Prostate gland (tissue), 2 donors: ENCODE measurements at regions not wholly inside any gene's neighbourhood (a gene's known extent, or its start where the extent isn't known, plus 50 kb on each side); places are given as distances from the start of the nearest gene placed in this dataset.

Source experiments
- POLR2A ChIP-seq: fragments of 450-650 bp; IDR thresholded peaks from one replicate; pipeline ENCODE4 v1.6.1; 2016; ENCODE audit warnings: antibody characterized with exemption, mild to moderate bottlenecking
- POLR2AphosphoS5 ChIP-seq: sonication (generic); formaldehyde crosslinking; IDR thresholded peaks from one replicate; pipeline ENCODE4 v1.6.1; 2017; ENCODE audit warnings: antibody characterized with exemption
- TF ChIP-seq, protein P1 (sequence below), 4 experiments: fragments of 200-600 bp in 2 of 4; fragments of 450-650 bp in 2 of 4; sonication (generic) in 2 of 4; IDR thresholded peaks; 1 replicate in 3 of 4; 2 replicates in 1 of 4; pipeline ENCODE4 v1.5.1; 2016 to 2019; ENCODE audit warnings: antibody characterized with exemption in 4 of 4, mild to moderate bottlenecking in 2 of 4, moderate library complexity in 2 of 4

DNA sequence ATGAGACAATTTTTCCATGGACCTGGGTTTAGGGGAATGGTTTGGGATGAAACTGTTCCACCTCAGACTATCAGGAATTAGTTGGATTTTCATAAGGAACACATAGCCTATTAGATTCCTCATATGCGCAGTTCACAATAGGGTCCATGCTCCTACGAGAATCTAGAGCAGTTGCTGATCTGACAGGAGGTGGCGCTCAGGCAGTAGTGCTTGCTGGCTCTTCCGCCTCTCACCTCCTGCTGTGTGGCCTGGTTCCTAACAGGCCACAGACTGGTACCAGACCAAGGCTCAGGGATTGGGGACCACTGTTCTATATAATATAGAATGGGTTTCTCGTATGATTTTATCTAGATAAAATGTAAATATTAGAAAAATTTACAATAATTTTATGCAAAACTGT, 338.7 kb downstream of the CPS1 start:
- TF ChIP-seq, protein P1, sequence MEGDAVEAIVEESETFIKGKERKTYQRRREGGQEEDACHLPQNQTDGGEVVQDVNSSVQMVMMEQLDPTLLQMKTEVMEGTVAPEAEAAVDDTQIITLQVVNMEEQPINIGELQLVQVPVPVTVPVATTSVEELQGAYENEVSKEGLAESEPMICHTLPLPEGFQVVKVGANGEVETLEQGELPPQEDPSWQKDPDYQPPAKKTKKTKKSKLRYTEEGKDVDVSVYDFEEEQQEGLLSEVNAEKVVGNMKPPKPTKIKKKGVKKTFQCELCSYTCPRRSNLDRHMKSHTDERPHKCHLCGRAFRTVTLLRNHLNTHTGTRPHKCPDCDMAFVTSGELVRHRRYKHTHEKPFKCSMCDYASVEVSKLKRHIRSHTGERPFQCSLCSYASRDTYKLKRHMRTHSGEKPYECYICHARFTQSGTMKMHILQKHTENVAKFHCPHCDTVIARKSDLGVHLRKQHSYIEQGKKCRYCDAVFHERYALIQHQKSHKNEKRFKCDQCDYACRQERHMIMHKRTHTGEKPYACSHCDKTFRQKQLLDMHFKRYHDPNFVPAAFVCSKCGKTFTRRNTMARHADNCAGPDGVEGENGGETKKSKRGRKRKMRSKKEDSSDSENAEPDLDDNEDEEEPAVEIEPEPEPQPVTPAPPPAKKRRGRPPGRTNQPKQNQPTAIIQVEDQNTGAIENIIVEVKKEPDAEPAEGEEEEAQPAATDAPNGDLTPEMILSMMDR (IDR thresholded peaks at IDR 0.05), result no peak
- TF ChIP-seq POLR2AphosphoS5, result no peak
- no peak for TF ChIP-seq POLR2A
